IMR-90 (cell line): ENCODE measurements at regions not wholly inside any gene's neighbourhood (a gene's known extent, or its start where the extent isn't known, plus 50 kb on each side); places are given as distances from the start of the nearest gene placed in this dataset.

Experiments
- ATAC-seq: fragments of 200-7000 bp; cut with Tn5 transposase; 2 replicates; pipeline ENCODE4 v1.9.1; 2020; ENCODE audit warnings: low read depth, mild to moderate bottlenecking, moderate library complexity
- BruUV-seq: library from RNA; stranded (reverse); fragments of 400-500 nt; replicated peaks from 2 replicates; lab custom pipeline; 2021; lab: Mats Ljungman, UMichigan
- CTCF ChIA-PET: fragments of 300-600 bp; formaldehyde crosslinking; extraction: SDS; loops from one replicate; lab custom pipeline; 2021; ENCODE audit warnings: antibody characterized with exemption; lab: Yijun Ruan, JAX
- POLR2A ChIA-PET: fragments of 300-600 bp; sonication (Branson Sonifier 250); formaldehyde crosslinking; loops from one replicate; lab custom pipeline; 2022; ENCODE audit warnings: antibody characterized with exemption; ENCODE audit not compliant: unreplicated experiment; lab: Charles Lee
- DNase-seq: peaks from one replicate; pipeline ENCODE4 v3.0.0; 2013
- H2AFZ ChIP-seq: replicated peaks from 2 replicates; pipeline ENCODE3; 2013; ENCODE audit warnings: low read length, mild to moderate bottlenecking; ENCODE audit not compliant: poor library complexity
- H2AK5ac ChIP-seq: 2 replicates; pipeline ENCODE4 v1.6.1; 2013; ENCODE audit warnings: low read depth, low read length, inconsistent platforms
- H2AK9ac ChIP-seq: replicated peaks from 2 replicates; pipeline ENCODE3; 2013; ENCODE audit warnings: mild to moderate bottlenecking, low read depth, low read length, moderate library complexity; ENCODE audit not compliant: poor library complexity
- H2BK120ac ChIP-seq: 2 replicates; pipeline ENCODE4 v1.6.1; 2013; ENCODE audit warnings: low read depth, low read length, inconsistent platforms
- H2BK15ac ChIP-seq: 3 replicates; pipeline ENCODE4 v1.6.1; 2013; ENCODE audit warnings: low read depth, low read length, inconsistent platforms
- H2BK20ac ChIP-seq: 2 replicates; pipeline ENCODE4 v1.6.1; 2013; ENCODE audit warnings: low read depth, mild to moderate bottlenecking, inconsistent platforms, low read length, moderate library complexity
- H2BK5ac ChIP-seq: 2 replicates; pipeline ENCODE4 v1.6.1; 2013; ENCODE audit warnings: mild to moderate bottlenecking, low read depth, low read length, inconsistent platforms; ENCODE audit not compliant: poor library complexity, severe bottlenecking
- H3K14ac ChIP-seq: replicated peaks from 2 replicates; pipeline ENCODE4 v1.6.1; 2013; ENCODE audit warnings: low read depth, low read length, inconsistent platforms
- H3K18ac ChIP-seq: 2 replicates; pipeline ENCODE4 v1.6.1; 2013; ENCODE audit warnings: low read depth, low read length, control low read depth
- H3K23ac ChIP-seq: 2 replicates; pipeline ENCODE4 v1.6.1; 2013; ENCODE audit warnings: low read depth, low read length, inconsistent platforms
- H3K27ac ChIP-seq: 2 replicates; pipeline ENCODE4 v1.5.1; 2013; ENCODE audit warnings: mild to moderate bottlenecking, control low read depth, low read length; ENCODE audit not compliant: insufficient read depth
- H3K27me3 ChIP-seq: 2 replicates; pipeline ENCODE4 v1.6.1; 2013; ENCODE audit warnings: low read length; ENCODE audit not compliant: control insufficient read depth, insufficient read depth
- H3K36me3 ChIP-seq: 2 replicates; pipeline ENCODE4 v1.6.1; 2013; ENCODE audit warnings: low read length, mixed read lengths; ENCODE audit not compliant: control insufficient read depth, insufficient read depth
- H3K4ac ChIP-seq: 2 replicates; pipeline ENCODE4 v1.6.1; 2013; ENCODE audit warnings: low read depth, low read length, inconsistent platforms
- H3K4me1 ChIP-seq: 2 replicates; pipeline ENCODE4 v1.6.1; 2013; ENCODE audit warnings: low read length, mixed read lengths; ENCODE audit not compliant: control insufficient read depth, insufficient read depth
- H3K4me2 ChIP-seq: 2 replicates; pipeline ENCODE4 v1.6.1; 2013; ENCODE audit warnings: low read depth, mild to moderate bottlenecking, control low read depth, low read length, moderate library complexity
- H3K4me3 ChIP-seq: 2 replicates; pipeline ENCODE4 v1.5.1; 2013; ENCODE audit warnings: low read depth, mild to moderate bottlenecking, control low read depth, low read length, moderate library complexity; ENCODE audit not compliant: insufficient read depth
- H3K56ac ChIP-seq: 2 replicates; pipeline ENCODE4 v1.6.1; 2013; ENCODE audit warnings: low read length, inconsistent platforms; ENCODE audit not compliant: insufficient read depth; ENCODE audit errors: extremely low read depth
- H3K79me1 ChIP-seq, 2 experiments: 2 replicates each; pipeline ENCODE4 v1.6.1; 2013; ENCODE audit warnings: low read length in 2 of 2, inconsistent platforms in 1 of 2, low read depth in 1 of 2
- H3K9ac ChIP-seq: 2 replicates; pipeline ENCODE4 v1.6.1; 2013; ENCODE audit warnings: low read depth, low read length, control low read depth
- H3K9me1 ChIP-seq: 2 replicates; pipeline ENCODE4 v1.6.1; 2013; ENCODE audit warnings: low read length, inconsistent platforms; ENCODE audit not compliant: insufficient read depth
- H3K9me3 ChIP-seq: 2 replicates; pipeline ENCODE4 v1.6.1; 2013; ENCODE audit warnings: low read length; ENCODE audit not compliant: control insufficient read depth, insufficient read depth
- H4K20me1 ChIP-seq: 2 replicates; pipeline ENCODE4 v1.6.1; 2013; ENCODE audit warnings: low read length, inconsistent platforms; ENCODE audit not compliant: insufficient read depth
- H4K5ac ChIP-seq: 2 replicates; pipeline ENCODE4 v1.6.1; 2013; ENCODE audit warnings: mild to moderate bottlenecking, low read depth, low read length, control low read depth
- H4K8ac ChIP-seq, 2 experiments: 2 replicates each; pipeline ENCODE4 v1.6.1; 2013; ENCODE audit warnings: low read depth in 2 of 2, low read length in 2 of 2, control low read depth in 1 of 2, inconsistent platforms in 1 of 2
- H4K91ac ChIP-seq: 2 replicates; pipeline ENCODE4 v1.6.1; 2013; ENCODE audit warnings: low read depth, low read length, inconsistent platforms; ENCODE audit not compliant: insufficient read depth
- BHLHE40 ChIP-seq: fragments of 150-350 bp; IDR thresholded peaks from 2 replicates; pipeline ENCODE4 v1.6.1; 2016; ENCODE audit warnings: mild to moderate bottlenecking, low read depth, low read length
- CEBPB ChIP-seq: IDR thresholded peaks from 2 replicates; pipeline ENCODE4 v1.6.1; 2012; ENCODE audit warnings: low read depth, low read length, improper control_type of control experiment
- CHD1 ChIP-seq: IDR thresholded peaks from 2 replicates; pipeline ENCODE4 v1.6.1; 2012; ENCODE audit warnings: low read depth, low read length, improper control_type of control experiment
- CTCF ChIP-seq: conservative IDR thresholded peaks from 2 replicates; pipeline ENCODE4 v1.5.1; 2012; ENCODE audit warnings: mild to moderate bottlenecking, low read depth, low read length, improper control_type of control experiment
- ELK1 ChIP-seq: fragments of 150-350 bp; IDR thresholded peaks from 2 replicates; pipeline ENCODE4 v1.6.1; 2016; ENCODE audit warnings: low read depth, mild to moderate bottlenecking, low read length, moderate library complexity, borderline replicate concordance
- FOS ChIP-seq: fragments of 150-350 bp; IDR thresholded peaks from 2 replicates; pipeline ENCODE4 v1.6.1; 2016; ENCODE audit warnings: low read depth, low read length
- MAFK ChIP-seq: IDR thresholded peaks from 2 replicates; pipeline ENCODE4 v1.6.1; 2012; ENCODE audit warnings: low read depth, low read length, improper control_type of control experiment
- MAZ ChIP-seq: IDR thresholded peaks from 2 replicates; pipeline ENCODE4 v1.6.1; 2012; ENCODE audit warnings: low read depth, mild to moderate bottlenecking, low read length, improper control_type of control experiment, moderate library complexity, borderline replicate concordance
- MXI1 ChIP-seq: IDR thresholded peaks from 2 replicates; pipeline ENCODE4 v1.6.1; 2012; ENCODE audit warnings: low read depth, mild to moderate bottlenecking, low read length, moderate library complexity, borderline replicate concordance
- NFE2L2 ChIP-seq: fragments of 150-350 bp; IDR thresholded peaks from 2 replicates; pipeline ENCODE4 v1.6.1; 2016; ENCODE audit warnings: low read depth, mild to moderate bottlenecking, low read length
- POLR2A ChIP-seq: IDR thresholded peaks from 2 replicates; pipeline ENCODE4 v1.6.1; 2012; ENCODE audit warnings: mild to moderate bottlenecking, low read depth, low read length
- RAD21 ChIP-seq: IDR thresholded peaks from 2 replicates; pipeline ENCODE4 v1.6.1; 2012; ENCODE audit warnings: low read length, improper control_type of control experiment
- RCOR1 ChIP-seq: IDR thresholded peaks from 2 replicates; pipeline ENCODE4 v1.6.1; 2012; ENCODE audit warnings: mild to moderate bottlenecking, low read length, improper control_type of control experiment; ENCODE audit not compliant: insufficient replicate concordance
- RFX5 ChIP-seq: IDR thresholded peaks from 2 replicates; pipeline ENCODE4 v1.8.0; 2012; ENCODE audit warnings: low read depth, mild to moderate bottlenecking, low read length, moderate library complexity
- SMC3 ChIP-seq: fragments of 150-350 bp; IDR thresholded peaks from 2 replicates; pipeline ENCODE4 v1.6.1; 2016; ENCODE audit warnings: low read depth, mild to moderate bottlenecking, antibody characterized with exemption, low read length, moderate library complexity
- USF2 ChIP-seq: fragments of 150-350 bp; IDR thresholded peaks from 2 replicates; pipeline ENCODE4 v1.6.1; 2017; ENCODE audit warnings: mild to moderate bottlenecking, antibody characterized with exemption, low read length, low read depth
- WGBS, 2 experiments: methylation state at CpG; one replicate each; pipeline versions ENCODE4 v1.1.5 to v1.1.7; 2013; ENCODE audit warnings: missing lambda C conversion rate in 2 of 2; ENCODE audit not compliant: insufficient read length in 1 of 2; ENCODE audit errors: extremely low coverage in 2 of 2; 5-methylcytosine and 5-hydroxymethylcytosine counted together
- dilution Hi-C: fragments of 300-500 bp; cut with HindIII; formaldehyde crosslinking; loops from one replicate; pipeline ENCODE4 v1.14.3; 2018; ENCODE audit warnings: low sequenced_read_pairs; ENCODE audit not compliant: unreplicated experiment
- in situ Hi-C: fragments of 300-500 bp; cut with MboI; formaldehyde crosslinking; loops from 3 replicates; pipeline ENCODE4 v1.14.3; 2019; ENCODE audit warnings: low sequenced_read_pairs, inconsistent platforms, mixed read lengths
- intact Hi-C: fragments of 100-400 bp; cut with micrococcal nuclease; formaldehyde crosslinking; loops from 2 replicates; pipeline ENCODE4 v1.10.0; 2022

GRCh38 chr1:20423169-20423795 is 62.7 kb downstream of the CAMK2N1 start:
- WGBS, 2 experiments = no CpG with 5 or more reads among the region's 3 CpGs
- Histone ChIP-seq H4K8ac (no peak overlapping the region), H3K79me1 (no peaks in the 10 kb centered on the region), H3K4ac (no peak overlapping the region), H2AFZ (no peak overlapping the region), H3K23ac (no peak overlapping the region), H2AK5ac (no peak overlapping the region), H3K9me3 (peaks cover 11% of the 10 kb centered on the region), H3K4me3 (no peak overlapping the region), H2BK120ac (no peak overlapping the region), H3K27me3 (peaks cover 13% of the 10 kb centered on the region), H2BK15ac (no peak overlapping the region), H4K91ac (no peak overlapping the region), H4K5ac (no peak overlapping the region), H3K56ac (no peak overlapping the region), H3K9me1 (peaks cover 10% of the 10 kb centered on the region), H2BK5ac (no peak overlapping the region), H4K20me1 (no peaks in the 10 kb centered on the region), H3K9ac (no peak overlapping the region), H2BK20ac (no peak overlapping the region), H3K4me2 (no peak overlapping the region), H2AK9ac (no peak overlapping the region), H3K14ac (no peak overlapping the region), H3K18ac (no peak overlapping the region), H3K4me1 (peaks cover 10% of the 10 kb centered on the region), H3K36me3 (no peaks in the 10 kb centered on the region), H3K27ac (no peak overlapping the region)
- BruUV-seq = no TSS peak
- in situ Hi-C loops (no loop called here), intact Hi-C loops (no loop called here), dilution Hi-C loops (no loop called here)
- ChIA-PET CTCF (no interaction called here), POLR2A (no interaction called here)
- TF ChIP-seq ELK1 (no peak), NFE2L2 (no peak), USF2 (no peak), RFX5 (no peak), MXI1 (no peak), RCOR1 (no peak), RAD21 (no peak), SMC3 (no peak), CEBPB (no peak), BHLHE40 (no peak), CTCF (no peak), CHD1 (no peak), MAFK (no peak), FOS (no peak), POLR2A (no peak), MAZ (no peak)
- no peak for ATAC-seq
- no peak for DNase-seq
